ENCODE measurements at regions not wholly inside any gene's neighbourhood (a gene's known extent, or its start where the extent isn't known, plus 50 kb on each side); places are given as distances from the start of the nearest gene placed in this dataset.
"Not testable (repeated sequence)": the region's sequence is repeated elsewhere in the genome, so short reads cannot be mapped to it uniquely, and the experiment has no call there.

DNA sequence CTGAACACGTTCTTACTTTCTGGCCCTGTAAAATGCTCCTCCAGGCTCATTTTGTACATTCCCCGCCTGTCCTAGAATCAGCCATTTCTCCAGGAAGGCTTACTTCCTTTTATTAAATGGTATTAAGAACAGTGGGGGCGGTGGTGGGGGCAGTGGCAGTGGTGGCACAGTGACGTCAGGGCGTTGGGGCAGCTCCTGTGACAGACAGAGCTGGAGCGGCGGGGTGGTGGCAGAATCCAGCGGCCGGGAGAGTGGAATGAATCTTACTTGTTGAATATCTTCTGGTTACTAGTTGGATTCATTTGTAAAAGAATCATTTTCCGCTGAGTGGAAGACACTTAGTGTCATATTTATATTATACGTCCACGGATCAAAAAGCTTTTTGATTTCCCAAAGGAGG lies 262.6 kb downstream of the BCL2L11 start:
- TF ChIP-seq, protein P1, sequence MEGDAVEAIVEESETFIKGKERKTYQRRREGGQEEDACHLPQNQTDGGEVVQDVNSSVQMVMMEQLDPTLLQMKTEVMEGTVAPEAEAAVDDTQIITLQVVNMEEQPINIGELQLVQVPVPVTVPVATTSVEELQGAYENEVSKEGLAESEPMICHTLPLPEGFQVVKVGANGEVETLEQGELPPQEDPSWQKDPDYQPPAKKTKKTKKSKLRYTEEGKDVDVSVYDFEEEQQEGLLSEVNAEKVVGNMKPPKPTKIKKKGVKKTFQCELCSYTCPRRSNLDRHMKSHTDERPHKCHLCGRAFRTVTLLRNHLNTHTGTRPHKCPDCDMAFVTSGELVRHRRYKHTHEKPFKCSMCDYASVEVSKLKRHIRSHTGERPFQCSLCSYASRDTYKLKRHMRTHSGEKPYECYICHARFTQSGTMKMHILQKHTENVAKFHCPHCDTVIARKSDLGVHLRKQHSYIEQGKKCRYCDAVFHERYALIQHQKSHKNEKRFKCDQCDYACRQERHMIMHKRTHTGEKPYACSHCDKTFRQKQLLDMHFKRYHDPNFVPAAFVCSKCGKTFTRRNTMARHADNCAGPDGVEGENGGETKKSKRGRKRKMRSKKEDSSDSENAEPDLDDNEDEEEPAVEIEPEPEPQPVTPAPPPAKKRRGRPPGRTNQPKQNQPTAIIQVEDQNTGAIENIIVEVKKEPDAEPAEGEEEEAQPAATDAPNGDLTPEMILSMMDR (conservative IDR thresholded peaks at IDR 0.05), result not testable (repeated sequence)
- TF ChIP-seq ZFX (IDR thresholded peaks at IDR 0.05), result not testable (repeated sequence)
